Stimulated activated CD4-positive, alpha-beta T cell treated with anti-CD3 and anti-CD28 coated beads, Interleukin-1b, Interleukin-23, amount 100 ng/mL, for 1 hour (primary cell): ENCODE measurements at regions not wholly inside any gene's neighbourhood (a gene's known extent, or its start where the extent isn't known, plus 50 kb on each side); places are given as distances from the start of the nearest gene placed in this dataset.
"Not testable (repeated sequence)": the region's sequence is repeated elsewhere in the genome, so short reads cannot be mapped to it uniquely, and the experiment has no call there.

ENCODE experiments used
- DNase-seq, 2 donors: peaks; one replicate each; pipeline ENCODE4 v3.0.0-alpha.2; 2020; ENCODE audit warnings: low read depth in 2 of 2

GRCh38 chr12:31906557-31907301 lies 52.5 kb upstream of the RESF1 start:
- no peak for DNase-seq

- no peak for DNase-seq
Observed at GRCh38 chr12:31903025-31903424, 56.2 kb upstream of the RESF1 start.

GRCh38 chr12:31900271-31900670 lies 58.9 kb upstream of the RESF1 start:
- DNase-seq: no peak

- no peak for DNase-seq
Observed at GRCh38 chr12:31899109-31899508, 60.1 kb upstream of the RESF1 start.

GRCh38 chr12:31897781-31898503 lies 61.3 kb upstream of the RESF1 start:
- no peak for DNase-seq

GRCh38 chr12:31897092-31897491 lies 62.1 kb upstream of the RESF1 start:
- not testable (repeated sequence) for DNase-seq

- DNase-seq: peak; percentile 56 to 80
Observed at GRCh38 chr12:31896514-31897039, 62.6 kb upstream of the RESF1 start.

GRCh38 chr12:31895449-31896150 lies 63.6 kb upstream of the RESF1 start:
- DNase-seq: no peak

GRCh38 chr12:31890295-31891285 lies 68.6 kb upstream of the RESF1 start:
- no peak for DNase-seq

GRCh38 chr12:31887109-31887811 lies 72.0 kb upstream of the RESF1 start:
- DNase-seq: no peak

GRCh38 chr12:31882682-31883081 lies 76.5 kb upstream of the RESF1 start:
- not testable (repeated sequence) for DNase-seq

- no peak for DNase-seq
Observed at GRCh38 chr12:31880340-31880739, 78.9 kb upstream of the RESF1 start.

GRCh38 chr12:31877884-31878283 lies 81.3 kb upstream of the RESF1 start:
- no peak for DNase-seq

GRCh38 chr12:31876568-31877424 lies 82.4 kb upstream of the RESF1 start:
- no peak for DNase-seq

GRCh38 chr12:31875609-31875964 lies 83.6 kb upstream of the RESF1 start:
- DNase-seq: no peak

GRCh38 chr12:31874961-31875608 lies 84.1 kb upstream of the RESF1 start:
- DNase-seq: peak; percentile 29 to 34

GRCh38 chr12:31872831-31873604 lies 86.2 kb upstream of the RESF1 start:
- no peak for DNase-seq

GRCh38 chr12:31869972-31870371 lies 89.2 kb upstream of the RESF1 start:
- DNase-seq: no peak
